H1 (cell line): ENCODE measurements at regions not wholly inside any gene's neighbourhood (a gene's known extent, or its start where the extent isn't known, plus 50 kb on each side); places are given as distances from the start of the nearest gene placed in this dataset.

Experiments used
- CTCF ChIA-PET: fragments of 300-600 bp; sonication (Branson Sonifier 250); formaldehyde crosslinking; loops from one replicate; lab custom pipeline; 2021; ENCODE audit not compliant: partially characterized antibody; lab: Charles Lee
- POLR2A ChIA-PET: fragments of 300-600 bp; sonication (Branson Sonifier 250); formaldehyde crosslinking; loops from one replicate; lab custom pipeline; 2021; ENCODE audit warnings: inconsistent platforms; ENCODE audit not compliant: partially characterized antibody; lab: Charles Lee
- DNase-seq, 2 experiments: peaks; one replicate each; pipeline versions ENCODE4 v3.0.0 to v3.0.0-alpha.2; 2010 to 2022; ENCODE audit warnings: low spot score in 2 of 2, low read depth in 1 of 2, mixed read lengths in 1 of 2
- FAIRE-seq: peaks from 2 replicates; lab custom pipeline; 2011; peaks lifted over from hg19 to GRCh38; lab: Jason Lieb, UNC
- H2AFZ ChIP-seq: 2 replicates; pipeline ENCODE4 v1.8.1; 2012; ENCODE audit warnings: low read length, inconsistent platforms
- H2AK5ac ChIP-seq: 2 replicates; pipeline ENCODE4 v1.6.1; 2013; ENCODE audit warnings: low read depth, low read length
- H2BK120ac ChIP-seq: replicated peaks from 2 replicates; pipeline ENCODE3; 2013; ENCODE audit warnings: low read depth, low read length, inconsistent platforms
- H2BK12ac ChIP-seq: 2 replicates; pipeline ENCODE4 v1.6.1; 2013; ENCODE audit warnings: low read depth, low read length
- H2BK15ac ChIP-seq: 2 replicates; pipeline ENCODE4 v1.6.1; 2013; ENCODE audit warnings: low read length
- H2BK20ac ChIP-seq: 2 replicates; pipeline ENCODE4 v1.6.1; 2013; ENCODE audit warnings: low read length
- H2BK5ac ChIP-seq: 2 replicates; pipeline ENCODE4 v1.6.1; 2013; ENCODE audit warnings: low read depth, low read length
- H3K14ac ChIP-seq: 2 replicates; pipeline ENCODE4 v1.6.1; 2013; ENCODE audit warnings: inconsistent platforms; ENCODE audit not compliant: insufficient read length
- H3K18ac ChIP-seq: 2 replicates; pipeline ENCODE4 v1.6.1; 2013; ENCODE audit warnings: low read length; ENCODE audit errors: extremely low read depth
- H3K23ac ChIP-seq: 2 replicates; pipeline ENCODE4 v1.6.1; 2013; ENCODE audit warnings: inconsistent platforms; ENCODE audit not compliant: insufficient read length
- H3K23me2 ChIP-seq: 2 replicates; pipeline ENCODE4 v1.6.1; 2013; ENCODE audit warnings: low read depth, low read length
- H3K27ac ChIP-seq: 2 replicates; pipeline ENCODE4 v1.6.1; 2011; ENCODE audit warnings: low read depth, low read length, inconsistent platforms
- H3K27me3 ChIP-seq, 4 experiments: replicated peaks in 1 of 4; 1 replicate in 1 of 4; 2 replicates in 3 of 4; pipeline versions ENCODE4 v1.6.1 to v1.8.1; 2011 to 2013; ENCODE audit warnings: low read length in 3 of 4, mild to moderate bottlenecking in 3 of 4, inconsistent platforms in 2 of 4, mixed read lengths in 2 of 4, moderate library complexity in 1 of 4; ENCODE audit not compliant: control insufficient read depth in 3 of 4, insufficient read depth in 3 of 4; ENCODE audit errors: extremely low read depth in 1 of 4
- H3K36me3 ChIP-seq, 4 experiments: 2 replicates each; pipeline versions ENCODE4 v1.6.1 to v1.8.1; 2011 to 2013; ENCODE audit warnings: mild to moderate bottlenecking in 4 of 4, low read length in 3 of 4, moderate library complexity in 2 of 4, control low read depth in 1 of 4, inconsistent platforms in 1 of 4; ENCODE audit not compliant: insufficient read depth in 4 of 4, control insufficient read depth in 2 of 4
- H3K4ac ChIP-seq: replicated peaks from 2 replicates; pipeline ENCODE3; 2013; ENCODE audit warnings: low read length, low read depth, mixed read lengths, inconsistent platforms; ENCODE audit not compliant: insufficient read length
- H3K4me1 ChIP-seq, 4 experiments: replicated peaks in 1 of 4; 1 replicate in 1 of 4; 2 replicates in 3 of 4; pipeline versions ENCODE4 v1.6.1 to v1.8.1; 2011 to 2013; ENCODE audit warnings: low read length in 3 of 4, inconsistent platforms in 2 of 4, mixed read lengths in 1 of 4; ENCODE audit not compliant: insufficient read depth in 4 of 4, control insufficient read depth in 3 of 4
- H3K4me2 ChIP-seq, 2 experiments: 2 replicates each; pipeline versions ENCODE4 v1.6.1 to v1.8.1; 2011 to 2013; ENCODE audit warnings: low read depth in 2 of 2, low read length in 2 of 2, control low read depth in 1 of 2, inconsistent platforms in 1 of 2, mild to moderate bottlenecking in 1 of 2; ENCODE audit not compliant: insufficient read depth in 1 of 2
- H3K4me3 ChIP-seq, 4 experiments: fragments of 200-600, 300-600 bp in 1 of 4; sonication (generic), shearing (Covaris generic), sonication (Bioruptor Twin) in 1 of 4; 2 replicates each; pipeline versions ENCODE4 v1.5.1 to v1.8.1; 2011 to 2016; ENCODE audit warnings: low read length in 4 of 4, low read depth in 3 of 4, control low read depth in 2 of 4, inconsistent platforms in 2 of 4, mild to moderate bottlenecking in 2 of 4, mixed read lengths in 1 of 4, moderate library complexity in 1 of 4; ENCODE audit not compliant: insufficient read depth in 2 of 4; ENCODE audit errors: extremely low read depth in 1 of 4
- H3K56ac ChIP-seq: replicated peaks from 2 replicates; pipeline ENCODE3; 2013; ENCODE audit warnings: low read depth, mild to moderate bottlenecking, mixed read lengths, low read length, inconsistent platforms; ENCODE audit not compliant: insufficient read length
- H3K79me1 ChIP-seq: 2 replicates; pipeline ENCODE4 v1.6.1; 2013; ENCODE audit warnings: low read depth, low read length, control low read depth
- H3K79me2 ChIP-seq, 2 experiments: 2 replicates each; pipeline versions ENCODE4 v1.6.1 to v1.8.1; 2012 to 2013; ENCODE audit warnings: low read length in 2 of 2, mild to moderate bottlenecking in 2 of 2, inconsistent platforms in 1 of 2; ENCODE audit not compliant: insufficient read depth in 2 of 2, control insufficient read depth in 1 of 2
- H3K9ac ChIP-seq, 4 experiments: replicated peaks in 1 of 4; 1 replicate in 1 of 4; 2 replicates in 3 of 4; pipeline versions ENCODE4 v1.6.1 to v1.8.1; 2011 to 2013; ENCODE audit warnings: low read depth in 3 of 4, low read length in 3 of 4, control low read depth in 2 of 4, mild to moderate bottlenecking in 2 of 4, moderate library complexity in 2 of 4, inconsistent platforms in 1 of 4; ENCODE audit errors: extremely low read depth in 1 of 4
- H3K9me3 ChIP-seq, 2 experiments: 2 replicates each; pipeline versions ENCODE4 v1.6.1 to v1.8.1; 2012 to 2013; ENCODE audit warnings: mild to moderate bottlenecking in 2 of 2, moderate library complexity in 2 of 2, control low read depth in 1 of 2, inconsistent platforms in 1 of 2, low read depth in 1 of 2, low read length in 1 of 2, mixed read lengths in 1 of 2; ENCODE audit not compliant: insufficient read depth in 2 of 2
- H4K20me1 ChIP-seq, 2 experiments: replicated peaks in 1 of 2; 2 replicates each; pipeline versions ENCODE3 to v1.8.1; 2011 to 2013; ENCODE audit warnings: inconsistent platforms in 2 of 2, low read length in 2 of 2, mild to moderate bottlenecking in 1 of 2; ENCODE audit not compliant: insufficient read depth in 2 of 2, control insufficient read depth in 1 of 2
- H4K5ac ChIP-seq: 2 replicates; pipeline ENCODE4 v1.6.1; 2013; ENCODE audit warnings: low read length, low read depth, mixed read lengths, inconsistent platforms; ENCODE audit not compliant: insufficient read length
- H4K8ac ChIP-seq: 2 replicates; pipeline ENCODE4 v1.8.0; 2013; ENCODE audit warnings: mild to moderate bottlenecking, moderate library complexity, low read length, inconsistent platforms; ENCODE audit not compliant: insufficient read depth; ENCODE audit errors: extremely low read depth
- H4K91ac ChIP-seq: replicated peaks from 2 replicates; pipeline ENCODE3; 2013; ENCODE audit warnings: low read length, mixed read lengths, inconsistent platforms; ENCODE audit not compliant: insufficient read length
- CEBPB ChIP-seq: IDR thresholded peaks from 2 replicates; pipeline ENCODE4 v1.6.1; 2012; ENCODE audit warnings: low read depth, low read length
- JUND ChIP-seq: IDR thresholded peaks from 2 replicates; pipeline ENCODE4 v1.6.1; 2011; ENCODE audit warnings: mild to moderate bottlenecking, improper control_type of control experiment, low read length
- KDM5A ChIP-seq: fragments of 200-600 bp; IDR thresholded peaks from 2 replicates; pipeline ENCODE4 v1.7.1; 2012; ENCODE audit warnings: mild to moderate bottlenecking, low read length, inconsistent platforms, mixed read lengths
- SIN3A ChIP-seq, 2 experiments: IDR thresholded peaks in 1 of 2; conservative IDR thresholded peaks in 1 of 2; 2 replicates each; pipeline ENCODE4 v1.6.1; 2011 to 2012; ENCODE audit warnings: low read length in 2 of 2, improper control_type of control experiment in 1 of 2, low read depth in 1 of 2, mild to moderate bottlenecking in 1 of 2
- SIX5 ChIP-seq: IDR thresholded peaks from 2 replicates; pipeline ENCODE4 v1.6.1; 2011; ENCODE audit warnings: mild to moderate bottlenecking, low read depth, low read length
- WGBS, 2 experiments: shearing (Covaris generic) in 1 of 2; methylation state at CpG; one replicate each; pipeline versions ENCODE4 v1.1.6 to v1.1.7; 2013 to 2015; ENCODE audit warnings: low lambda C conversion rate in 2 of 2, mixed read lengths in 2 of 2, inconsistent platforms in 1 of 2, low coverage in 1 of 2, missing lambda C conversion rate in 1 of 2; ENCODE audit not compliant: insufficient replicate concordance in 2 of 2, insufficient coverage in 1 of 2, insufficient read length in 1 of 2; ENCODE audit errors: extremely low coverage in 1 of 2, missing lambda C conversion rate in 1 of 2; 5-methylcytosine and 5-hydroxymethylcytosine counted together
- TF ChIP-seq, protein P1 (sequence below): IDR thresholded peaks from 2 replicates; pipeline ENCODE4 v1.6.1; 2012; ENCODE audit warnings: inconsistent platforms

DNA sequence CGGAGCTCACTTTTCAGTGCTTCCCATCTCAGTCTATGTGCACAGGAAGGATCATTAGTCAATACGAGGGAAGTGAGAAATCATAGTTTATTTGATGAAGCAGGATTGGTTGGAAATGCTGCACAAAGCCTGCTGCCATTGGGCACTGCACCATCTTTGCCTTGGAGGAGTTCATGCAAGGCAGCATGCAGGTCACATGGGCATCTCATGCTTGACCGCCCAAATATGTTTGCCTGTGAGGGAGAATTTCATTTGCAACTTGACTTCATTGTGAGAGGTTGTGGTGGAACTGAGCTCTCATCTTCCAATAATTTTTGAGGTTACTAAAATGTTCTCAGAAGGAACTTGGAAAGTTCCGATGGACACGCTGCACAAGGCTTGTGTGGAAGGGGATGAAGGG is 83.9 kb upstream of the SYNDIG1 start:
- Histone ChIP-seq H4K5ac (no peak overlapping the region), H3K4me1 (peaks cover 0 to 3% (median 0%) of the 10 kb centered on the region in 4 experiments; a peak in 2 of 7 replicates), H2BK120ac (no peak overlapping the region), H2AFZ (no peak overlapping the region), H4K20me1 (no peaks in the 10 kb centered on the region), H4K91ac (no peak overlapping the region), H2AK5ac (no peak overlapping the region), H3K4me3 (no peak overlapping the region), H2BK12ac (no peak overlapping the region), H3K9ac (no peak overlapping the region), H3K4ac (no peak overlapping the region), H3K23me2 (no peaks in the 10 kb centered on the region), H3K23ac (no peak overlapping the region), H2BK20ac (no peak overlapping the region), H3K36me3 (no peaks in the 10 kb centered on the region), H3K56ac (no peak overlapping the region), H3K18ac (no peak overlapping the region), H2BK5ac (no peak overlapping the region), H3K27ac (no peak overlapping the region), H3K79me1 (no peaks in the 10 kb centered on the region), H3K4me2 (no peak overlapping the region), H3K27me3 (peaks cover 0 to 3% (median 0%) of the 10 kb centered on the region in 4 experiments; a peak in 2 of 7 replicates), H3K9me3 (no peaks in the 10 kb centered on the region), H2BK15ac (no peak overlapping the region), H4K8ac (no peak overlapping the region), H3K14ac (no peak overlapping the region), H3K79me2 (no peaks in the 10 kb centered on the region)
- FAIRE-seq, result no peak
- CTCF ChIA-PET, result interaction anchor here (1.1 to 1.2 kb wide), 2 partner anchors 177 to 545 kb away, joined by 4 to 5 read pairs; no protein-coding TSS in a partner anchor
- WGBS, 2 experiments, result 88% methylated on average over 5 of the region's 5 CpGs; no CpG with 5 or more reads in 1 of the 2 experiments
- POLR2A ChIA-PET, result no interaction called here
- no peak for DNase-seq
- TF ChIP-seq SIX5 (no peak), CEBPB (no peak), SIN3A (conservative IDR thresholded peaks at IDR 0.05 in 1 of 2, IDR thresholded peaks at IDR 0.05 in 1 of 2; ENCODE audit: low read depth in 1 of 2, low read length in 2 of 2) (no peak), JUND (no peak), KDM5A (no peak)
- TF ChIP-seq, protein P1, sequence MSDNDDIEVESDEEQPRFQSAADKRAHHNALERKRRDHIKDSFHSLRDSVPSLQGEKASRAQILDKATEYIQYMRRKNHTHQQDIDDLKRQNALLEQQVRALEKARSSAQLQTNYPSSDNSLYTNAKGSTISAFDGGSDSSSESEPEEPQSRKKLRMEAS, result no peak
